K562 (cell line): ENCODE measurements at regions not wholly inside any gene's neighbourhood (a gene's known extent, or its start where the extent isn't known, plus 50 kb on each side); places are given as distances from the start of the nearest gene placed in this dataset.

ENCODE experiments used
- ATAC-seq: fragments of 200-7000 bp; cut with Tn5 transposase; 3 replicates; pipeline ENCODE4 v1.9.1; 2020; ENCODE audit warnings: moderate library complexity
- BruUV-seq: library from RNA; stranded (reverse); fragments of 400-500 nt; replicated peaks from 2 replicates; lab custom pipeline; 2021; lab: Mats Ljungman, UMichigan
- CTCF ChIA-PET: fragments of 300-600 bp; formaldehyde crosslinking; extraction: SDS; loops from one replicate; lab custom pipeline; 2021; ENCODE audit warnings: low intra/inter-chr PET ratio; lab: Yijun Ruan, JAX
- POLR2A ChIA-PET: fragments of 300-600, 350-650 bp; sonication (Branson Sonifier 250); formaldehyde crosslinking; extraction: SDS; loops from one replicate; lab custom pipeline; 2021; ENCODE audit warnings: antibody characterized with exemption, inconsistent platforms; lab: Yijun Ruan, JAX
- DNase-seq, 4 experiments: peaks; one replicate each; pipeline versions ENCODE4 v3.0.0 to v3.0.0-alpha.2; 2011 to 2018; ENCODE audit warnings: low spot score in 3 of 4, mixed read lengths in 3 of 4; ENCODE audit errors: extremely low read depth in 1 of 4
- FAIRE-seq: peaks from 2 replicates; lab custom pipeline; 2011; peaks lifted over from hg19 to GRCh38; lab: Jason Lieb, UNC
- H2AFZ ChIP-seq: 2 replicates; pipeline ENCODE4 v1.6.0; 2011; ENCODE audit warnings: low read depth, low read length, control low read depth, inconsistent platforms
- H3K27ac ChIP-seq: fragments of 200-600 bp; 3 replicates; pipeline ENCODE4 v1.8.0; 2011; ENCODE audit warnings: low read depth, mild to moderate bottlenecking, control low read depth, inconsistent platforms, low read length, moderate library complexity, mixed read lengths; ENCODE audit errors: extremely low read depth
- H3K27me3 ChIP-seq, 2 experiments: fragments of 300-600 bp in 1 of 2; 2 replicates in 1 of 2; 3 replicates in 1 of 2; pipeline versions ENCODE4 v1.6.0 to v1.8.0; 2011; ENCODE audit warnings: inconsistent platforms in 2 of 2, low read length in 2 of 2, mild to moderate bottlenecking in 1 of 2, mixed read lengths in 1 of 2, moderate library complexity in 1 of 2; ENCODE audit not compliant: control insufficient read depth in 2 of 2, insufficient read depth in 2 of 2
- H3K36me3 ChIP-seq: fragments of 300-600 bp; 3 replicates; pipeline ENCODE4 v1.8.0; 2011; ENCODE audit warnings: mild to moderate bottlenecking, low read length, inconsistent platforms; ENCODE audit not compliant: control insufficient read depth, insufficient read depth
- H3K4me1 ChIP-seq, 2 experiments: fragments of 200-600 bp in 1 of 2; replicated peaks in 1 of 2; 2 replicates in 1 of 2; 3 replicates in 1 of 2; pipeline versions ENCODE4 v1.5.1 to v1.8.0; 2011; ENCODE audit warnings: inconsistent platforms in 2 of 2, low read length in 2 of 2, mild to moderate bottlenecking in 1 of 2, mixed read lengths in 1 of 2, moderate library complexity in 1 of 2; ENCODE audit not compliant: control insufficient read depth in 2 of 2, insufficient read depth in 2 of 2
- H3K4me2 ChIP-seq: 2 replicates; pipeline ENCODE4 v1.6.1; 2011; ENCODE audit warnings: low read length, control low read depth, inconsistent platforms, mixed read lengths; ENCODE audit not compliant: insufficient read depth
- H3K4me3 ChIP-seq: fragments of 200-600 bp; sonication (generic), shearing (Covaris generic); 2 replicates; pipeline ENCODE4 v1.5.1; 2016; ENCODE audit warnings: control low read depth, inconsistent platforms
- H3K79me2 ChIP-seq: fragments of 200-600 bp; 3 replicates; pipeline ENCODE4 v1.8.0; 2011; ENCODE audit warnings: low read length, inconsistent platforms; ENCODE audit not compliant: control insufficient read depth, insufficient read depth
- H3K9ac ChIP-seq, 2 experiments: 2 replicates each; pipeline versions ENCODE4 v1.6.0 to v1.6.1; 2011; ENCODE audit warnings: low read depth in 2 of 2, low read length in 2 of 2, control low read depth in 1 of 2, inconsistent platforms in 1 of 2, mild to moderate bottlenecking in 1 of 2, mixed read lengths in 1 of 2; ENCODE audit not compliant: insufficient read depth in 1 of 2
- H3K9me1 ChIP-seq: one replicate; pipeline ENCODE4 v1.6.0; 2011; ENCODE audit warnings: inconsistent platforms, mild to moderate bottlenecking, low read length, moderate library complexity; ENCODE audit not compliant: control insufficient read depth, insufficient read depth
- H3K9me3 ChIP-seq: replicated peaks from 2 replicates; pipeline ENCODE4 v1.5.1; 2011; ENCODE audit warnings: low read depth, low read length, inconsistent platforms; ENCODE audit not compliant: control insufficient read depth, insufficient read depth
- H4K20me1 ChIP-seq: replicated peaks from 2 replicates; pipeline ENCODE4 v1.6.1; 2011; ENCODE audit warnings: low read length, inconsistent platforms, mixed read lengths; ENCODE audit not compliant: control insufficient read depth, insufficient read depth
- ELK1 ChIP-seq: sonication (generic); formaldehyde crosslinking; IDR thresholded peaks from 2 replicates; pipeline ENCODE4 v1.8.1; 2022; ENCODE audit warnings: missing genetic modification reagents
- SNIP1 ChIP-seq: fragments of 450-650 bp; IDR thresholded peaks from 2 replicates; pipeline ENCODE4 v1.7.1; 2017; ENCODE audit warnings: low read depth, mild to moderate bottlenecking
- STAT5A ChIP-seq: IDR thresholded peaks from 2 replicates; pipeline ENCODE4 v1.6.1; 2012; ENCODE audit warnings: low read length, inconsistent platforms, borderline replicate concordance
- TFAP4 ChIP-seq: sonication (generic); formaldehyde crosslinking; IDR thresholded peaks from 2 replicates; pipeline ENCODE4 v1.8.0; 2022; ENCODE audit warnings: missing genetic modification reagents, mild to moderate bottlenecking, moderate library complexity, borderline replicate concordance
- XRCC4 ChIP-seq: IDR thresholded peaks from one replicate; pipeline ENCODE4 v1.6.1; 2011; ENCODE audit not compliant: insufficient read depth, insufficient read length; ENCODE audit errors: extremely low read depth
- ZNF584 ChIP-seq: fragments of 200-800 bp; sonication (Bioruptor generic); IDR thresholded peaks from 2 replicates; pipeline ENCODE4 v1.6.1; 2016; ENCODE audit warnings: low read depth, mild to moderate bottlenecking, missing genetic modification characterization, missing compliant biosample characterization
- ZNF696 ChIP-seq: fragments of 250-450 bp; sonication (Bioruptor Pico); conservative IDR thresholded peaks from 2 replicates; pipeline ENCODE4 v1.4.0; 2020; ENCODE audit warnings: mild to moderate bottlenecking, moderate library complexity
- WGBS: fragments of 100-300 bp; shearing (Covaris generic); methylation state at CpG from one replicate; pipeline ENCODE4 v1.1.6; 2016; ENCODE audit warnings: low coverage, mixed read lengths; ENCODE audit not compliant: insufficient coverage; ENCODE audit errors: missing lambda C conversion rate; 5-methylcytosine and 5-hydroxymethylcytosine counted together
- in situ Hi-C: fragments of 300-500 bp; cut with MboI; formaldehyde crosslinking; loops from 4 replicates; pipeline ENCODE4 v1.15.0; 2018; ENCODE audit warnings: inconsistent platforms, mixed read lengths
- intact Hi-C: fragments of 100-400 bp; cut with micrococcal nuclease; formaldehyde crosslinking; loops from 2 replicates; pipeline ENCODE4 v1.14.2; 2022
- TF ChIP-seq, protein P1 (sequence below), 2 experiments: fragments of 450-650 bp in 1 of 2; sonication (generic) in 1 of 2; formaldehyde crosslinking; conservative IDR thresholded peaks; 2 replicates each; pipeline versions ENCODE4 v1.4.0 to v1.8.1; 2020 to 2022; ENCODE audit warnings: mild to moderate bottlenecking in 1 of 2, missing genetic modification reagents in 1 of 2

- no peak for ATAC-seq
- ChIA-PET CTCF (no interaction called here), POLR2A (interaction anchor here (0.6 kb wide), 1 partner anchor 248 kb away, joined by 5 read pairs; no protein-coding TSS in a partner anchor)
- Histone ChIP-seq H3K4me1 (no peaks in the 10 kb centered on the region), H3K36me3 (no peaks in the 10 kb centered on the region), H3K4me2 (no peak overlapping the region), H3K9me1 (no peaks in the 10 kb centered on the region), H3K9ac (no peak overlapping the region), H3K9me3 (no peaks in the 10 kb centered on the region), H4K20me1 (no peaks in the 10 kb centered on the region), H3K27ac (no peak overlapping the region), H3K4me3 (no peak overlapping the region), H2AFZ (no peak overlapping the region), H3K79me2 (no peaks in the 10 kb centered on the region), H3K27me3 (no peaks in the 10 kb centered on the region)
- no TSS peak for BruUV-seq
- no peak for TF ChIP-seq ZNF696 (CRISPR knock-in tag)
- no peak for DNase-seq
- in situ Hi-C loops, result no loop called here
- WGBS, result 0% methylated on average over 5 of the region's 5 CpGs
- intact Hi-C loops, result no loop called here
- no peak for FAIRE-seq
Observed at GRCh38 chr1:87965193-87965592, 636.5 kb downstream of the LMO4 start.

DNA sequence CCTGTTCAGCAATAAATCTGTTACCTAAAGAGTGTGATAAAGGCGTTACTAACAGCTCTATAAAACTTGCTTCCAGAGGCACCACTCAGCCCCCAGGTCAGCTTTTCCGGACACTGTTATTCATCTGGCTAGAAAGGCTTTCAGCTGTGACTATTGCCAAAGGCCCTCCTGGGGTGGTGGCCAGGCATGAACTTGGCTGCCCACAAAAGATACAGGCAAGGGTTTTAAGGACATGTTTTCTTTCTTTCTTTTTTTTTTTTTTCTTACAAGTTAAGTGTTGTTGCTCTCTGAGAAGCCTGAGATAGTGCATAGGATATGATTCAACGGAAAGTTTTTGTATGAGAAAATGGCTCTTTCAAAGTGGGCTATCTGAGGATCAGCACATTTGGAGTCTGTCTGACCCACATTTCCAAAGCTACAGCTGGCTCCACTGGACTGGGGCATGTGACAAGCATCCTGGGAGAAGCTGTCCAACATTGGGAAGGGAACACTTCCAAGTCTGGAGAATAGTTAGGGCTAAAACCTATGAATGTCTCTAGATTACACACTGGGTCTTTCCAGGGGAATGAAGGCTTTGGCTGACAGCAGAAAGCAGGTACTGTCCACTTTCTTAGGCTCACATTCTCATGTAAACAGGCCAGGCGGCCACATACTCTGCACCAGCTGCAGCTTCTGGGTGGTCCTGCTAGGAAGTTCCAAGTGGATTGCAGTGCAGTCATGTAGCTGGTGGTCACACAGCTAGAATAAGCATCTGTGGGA, 639.7 kb downstream of the LMO4 start:
- Histone ChIP-seq H3K27ac (no peak overlapping the region), H3K9me1 (no peaks in the 10 kb centered on the region), H4K20me1 (no peaks in the 10 kb centered on the region), H3K4me1 (no peaks in the 10 kb centered on the region), H3K9me3 (no peaks in the 10 kb centered on the region), H3K27me3 (no peaks in the 10 kb centered on the region), H3K4me2 (no peak overlapping the region), H3K4me3 (no peak overlapping the region), H3K36me3 (no peaks in the 10 kb centered on the region), H2AFZ (no peak overlapping the region), H3K79me2 (no peaks in the 10 kb centered on the region), H3K9ac (no peak overlapping the region)
- FAIRE-seq (no peak), DNase-seq (no peak), ATAC-seq (no peak)
- no TSS peak for BruUV-seq
- 0% methylated on average over 4 of the region's 4 CpGs for whole genome bisulfite sequencing
- CTCF ChIA-PET, result no interaction called here
- intact Hi-C loops (no loop called here), in situ Hi-C loops (no loop called here)
- TF ChIP-seq STAT5A (no peak), SNIP1 (no peak), ZNF584 (CRISPR knock-in tag) (no peak), ELK1 (CRISPR knock-in tag) (no peak), TFAP4 (CRISPR knock-in tag) (no peak), XRCC4 (no peak)
- TF ChIP-seq, protein P1, sequence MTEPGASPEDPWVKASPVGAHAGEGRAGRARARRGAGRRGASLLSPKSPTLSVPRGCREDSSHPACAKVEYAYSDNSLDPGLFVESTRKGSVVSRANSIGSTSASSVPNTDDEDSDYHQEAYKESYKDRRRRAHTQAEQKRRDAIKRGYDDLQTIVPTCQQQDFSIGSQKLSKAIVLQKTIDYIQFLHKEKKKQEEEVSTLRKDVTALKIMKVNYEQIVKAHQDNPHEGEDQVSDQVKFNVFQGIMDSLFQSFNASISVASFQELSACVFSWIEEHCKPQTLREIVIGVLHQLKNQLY (CRISPR knock-in tag; conservative IDR thresholded peaks at IDR 0.05), result no peak
- POLR2A ChIA-PET, result no interaction called here
